ENCODE measurements at regions not wholly inside any gene's neighbourhood (a gene's known extent, or its start where the extent isn't known, plus 50 kb on each side); places are given as distances from the start of the nearest gene placed in this dataset.

- DNase-seq (ENCODE audit: low read depth), result peak; percentile 11
Observed at GRCh38 chr3:43994657-43995546, 246.8 kb upstream of the TOPAZ1 start.

- no peak for DNase-seq (ENCODE audit: low read depth)
Observed at GRCh38 chr3:43995547-43996378, 245.9 kb upstream of the TOPAZ1 start.

- peak; percentile 12 for DNase-seq (ENCODE audit: low read depth)
Observed at GRCh38 chr3:43996379-43997301, 245.0 kb upstream of the TOPAZ1 start.

GRCh38 chr3:43997316-43997715 is 244.4 kb upstream of the TOPAZ1 start:
- DNase-seq (ENCODE audit: low read depth), result no peak

GRCh38 chr3:43997788-43998369 is 243.8 kb upstream of the TOPAZ1 start:
- DNase-seq (ENCODE audit: low read depth), result no peak

- no peak for DNase-seq (ENCODE audit: low read depth)
Observed at GRCh38 chr3:43998370-43998835, 243.3 kb upstream of the TOPAZ1 start.

- peak; percentile 10 for DNase-seq (ENCODE audit: low read depth)
Observed at GRCh38 chr3:43998836-43999727, 242.6 kb upstream of the TOPAZ1 start.

GRCh38 chr3:43999728-44000319 is 241.9 kb upstream of the TOPAZ1 start:
- DNase-seq (ENCODE audit: low read depth), result no peak

GRCh38 chr3:44000586-44000985 is 241.1 kb upstream of the TOPAZ1 start:
- DNase-seq (ENCODE audit: low read depth), result no peak

GRCh38 chr3:44001072-44001471 is 240.6 kb upstream of the TOPAZ1 start:
- DNase-seq (ENCODE audit: low read depth), result no peak

GRCh38 chr3:44003801-44004200 is 237.9 kb upstream of the TOPAZ1 start:
- no peak for DNase-seq (ENCODE audit: low read depth)

GRCh38 chr3:44011680-44012079 is 230.0 kb upstream of the TOPAZ1 start:
- DNase-seq (ENCODE audit: low read depth), result no peak

- no peak for DNase-seq (ENCODE audit: low read depth)
Observed at GRCh38 chr3:44012160-44012899, 229.4 kb upstream of the TOPAZ1 start.

GRCh38 chr3:44013967-44014366 is 227.7 kb upstream of the TOPAZ1 start:
- no peak for DNase-seq (ENCODE audit: low read depth)

- no peak for DNase-seq (ENCODE audit: low read depth)
Observed at GRCh38 chr3:44015170-44015569, 226.5 kb upstream of the TOPAZ1 start.

- DNase-seq (ENCODE audit: low read depth), result no peak
Observed at GRCh38 chr3:44016818-44017217, 224.9 kb upstream of the TOPAZ1 start.

- DNase-seq (ENCODE audit: low read depth), result no peak
Observed at GRCh38 chr3:44018926-44019325, 222.8 kb upstream of the TOPAZ1 start.

- no peak for DNase-seq (ENCODE audit: low read depth)
Observed at GRCh38 chr3:44019736-44020135, 221.9 kb upstream of the TOPAZ1 start.

- no peak for DNase-seq (ENCODE audit: low read depth)
Observed at GRCh38 chr3:44020143-44020542, 221.5 kb upstream of the TOPAZ1 start.
